ENCODE measurements at regions not wholly inside any gene's neighbourhood (a gene's known extent, or its start where the extent isn't known, plus 50 kb on each side); places are given as distances from the start of the nearest gene placed in this dataset.
"Not testable (repeated sequence)": the region's sequence is repeated elsewhere in the genome, so short reads cannot be mapped to it uniquely, and the experiment has no call there.

GRCh38 chr3:155995525-155996370 lies 124.6 kb upstream of the KCNAB1 start:
- peak in 3 of 56 donors; percentile 3 to 15 (median 12) for DNase-seq

GRCh38 chr3:155996882-155997281 lies 123.5 kb upstream of the KCNAB1 start:
- DNase-seq = no peak

GRCh38 chr3:155998173-155998572 lies 122.2 kb upstream of the KCNAB1 start:
- not testable (repeated sequence) for DNase-seq

GRCh38 chr3:156005736-156006135 lies 114.6 kb upstream of the KCNAB1 start:
- DNase-seq = no peak

GRCh38 chr3:156010829-156011228 lies 109.5 kb upstream of the KCNAB1 start:
- peak in 31 of 56 donors; percentile 1 to 66 (median 12) for DNase-seq

- DNase-seq = no peak
Measured at GRCh38 chr3:156014489-156014888, 105.9 kb upstream of the KCNAB1 start.

GRCh38 chr3:156016902-156017301 lies 103.5 kb upstream of the KCNAB1 start:
- DNase-seq = no peak

- no peak for DNase-seq
Measured at GRCh38 chr3:156017352-156018030, 102.9 kb upstream of the KCNAB1 start.

GRCh38 chr3:156024904-156025533 lies 95.4 kb upstream of the KCNAB1 start:
- DNase-seq = no peak

- no peak for DNase-seq
Measured at GRCh38 chr3:156029208-156029607, 91.2 kb upstream of the KCNAB1 start.

GRCh38 chr3:156030723-156031122 lies 89.7 kb upstream of the KCNAB1 start:
- DNase-seq = no peak

- DNase-seq = peak in 1 of 56 donors; percentile 9
Measured at GRCh38 chr3:156033428-156033827, 87.0 kb upstream of the KCNAB1 start.

- DNase-seq = no peak
Measured at GRCh38 chr3:156035158-156035557, 85.2 kb upstream of the KCNAB1 start.

- peak in 2 of 56 donors; percentile 11 to 13 for DNase-seq
Measured at GRCh38 chr3:156036258-156037053, 83.9 kb upstream of the KCNAB1 start.

- peak in 34 of 56 donors; percentile 4 to 72 (median 36) for DNase-seq
Measured at GRCh38 chr3:156037356-156037755, 83.0 kb upstream of the KCNAB1 start.

- DNase-seq = no peak
Measured at GRCh38 chr3:156038869-156039268, 81.5 kb upstream of the KCNAB1 start.

GRCh38 chr3:156040041-156040440 lies 80.3 kb upstream of the KCNAB1 start:
- DNase-seq = no peak

- DNase-seq = not testable (repeated sequence)
Measured at GRCh38 chr3:156041216-156041841, 79.0 kb upstream of the KCNAB1 start.

GRCh38 chr3:156041856-156042255 lies 78.5 kb upstream of the KCNAB1 start:
- DNase-seq = not testable (repeated sequence)

GRCh38 chr3:156043832-156044633 lies 76.3 kb upstream of the KCNAB1 start:
- peak in 5 of 56 donors; percentile 4 to 54 (median 14) for DNase-seq

All from nucleus accumbens (tissue), 56 donors.